ENCODE measurements at regions not wholly inside any gene's neighbourhood (a gene's known extent, or its start where the extent isn't known, plus 50 kb on each side); places are given as distances from the start of the nearest gene placed in this dataset.

- no peak for TF ChIP-seq CTCF (IDR thresholded peaks at IDR 0.05)
- TF ChIP-seq SIN3A (IDR thresholded peaks at IDR 0.05; ENCODE audit: borderline replicate concordance, insufficient read depth, low read depth, low read length), result no peak
- TF ChIP-seq POLR2AphosphoS5 (IDR thresholded peaks at IDR 0.05; ENCODE audit: low read depth, low read length), result no peak
Observed at GRCh38 chr13:69567514-69567913, 540.1 kb upstream of the ATXN8OS start.
